ENCODE measurements at regions not wholly inside any gene's neighbourhood (a gene's known extent, or its start where the extent isn't known, plus 50 kb on each side); places are given as distances from the start of the nearest gene placed in this dataset.

- ATAC-seq (no peak), DNase-seq (no peak)
- intact Hi-C loops (cut with DNase I) = no loop called here
- Histone ChIP-seq H3K36me3 (replicated peaks in 1 of 2; ENCODE audit: insufficient read depth in 1 of 2, low read depth in 2 of 2) (no peaks in the 10 kb centered on the region), H3K9me3 (no peaks in the 10 kb centered on the region), H3K27ac (no peak overlapping the region), H3K4me1 (no peaks in the 10 kb centered on the region), H3K27me3 (no peaks in the 10 kb centered on the region), H3K4me3 (no peak overlapping the region)
- TF ChIP-seq POLR2A (IDR thresholded peaks at IDR 0.05) (no peak), CTCF (IDR thresholded peaks at IDR 0.05) (no peak)
- WGBS, 2 donors = 60 to 77% methylated on average over 1 of the region's 1 CpG
These were observed 740.0 kb upstream of the TBX3 start for GRCh38 chr12:115424003-115424402.

DNA sequence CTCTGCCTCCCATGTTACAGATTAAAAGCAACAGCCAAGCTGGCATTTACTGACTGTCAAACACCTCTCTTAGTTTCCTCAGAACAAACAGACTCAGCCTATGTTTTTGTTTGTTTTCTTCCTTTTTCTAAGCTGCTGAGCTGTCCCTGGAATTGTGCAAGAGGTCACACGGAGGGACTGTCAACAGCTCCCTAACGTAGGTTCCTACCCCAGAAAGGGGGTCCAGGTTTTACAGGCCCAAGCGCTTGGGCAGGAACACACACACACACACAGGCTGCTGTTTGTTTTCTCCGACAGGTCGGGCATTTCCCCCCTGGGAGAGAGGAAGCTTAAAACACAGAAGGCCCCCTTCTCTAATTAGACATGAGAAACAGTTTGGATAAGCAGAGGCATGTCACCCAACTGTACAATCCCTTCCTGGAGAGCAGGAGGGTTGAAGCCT lies 739.6 kb upstream of the TBX3 start:
- intact Hi-C loops (cut with DNase I) = no loop called here
- WGBS, 2 donors = 32 to 33% methylated on average over 5 of the region's 5 CpGs
- Histone ChIP-seq H3K9me3 (no peaks in the 10 kb centered on the region), H3K27ac (no peak overlapping the region), H3K4me3 (no peak overlapping the region), H3K27me3 (no peaks in the 10 kb centered on the region), H3K36me3 (replicated peaks in 1 of 2; ENCODE audit: insufficient read depth in 1 of 2, low read depth in 2 of 2) (no peaks in the 10 kb centered on the region), H3K4me1 (no peaks in the 10 kb centered on the region)
- no peak for TF ChIP-seq CTCF (IDR thresholded peaks at IDR 0.05)
- TF ChIP-seq POLR2A (IDR thresholded peaks at IDR 0.05) = no peak
- ATAC-seq (no peak), DNase-seq (no peak)

GRCh38 chr12:115422845-115423545 lies 739.0 kb upstream of the TBX3 start:
- Histone ChIP-seq H3K4me3 (no peak overlapping the region), H3K36me3 (replicated peaks in 1 of 2; ENCODE audit: insufficient read depth in 1 of 2, low read depth in 2 of 2) (no peaks in the 10 kb centered on the region), H3K9me3 (no peaks in the 10 kb centered on the region), H3K27me3 (no peaks in the 10 kb centered on the region), H3K4me1 (no peaks in the 10 kb centered on the region), H3K27ac (no peak overlapping the region)
- DNase-seq (no peak), ATAC-seq (no peak)
- intact Hi-C loops (cut with DNase I) = no loop called here
- TF ChIP-seq CTCF (IDR thresholded peaks at IDR 0.05) (no peak), POLR2A (IDR thresholded peaks at IDR 0.05) (no peak)

- intact Hi-C loops (cut with DNase I) = no loop called here
- no peak overlapping the region for H3K4me3 ChIP-seq
- 30 to 40% methylated on average over 9 of the region's 9 CpGs for WGBS, 2 donors
- no peak overlapping the region for H3K27ac ChIP-seq
- H3K4me1 ChIP-seq = no peaks in the 10 kb centered on the region
- H3K27me3 ChIP-seq = no peaks in the 10 kb centered on the region
- H3K36me3 ChIP-seq (replicated peaks in 1 of 2; ENCODE audit: insufficient read depth in 1 of 2, low read depth in 2 of 2) = no peaks in the 10 kb centered on the region
- ATAC-seq (no peak), DNase-seq (no peak)
- H3K9me3 ChIP-seq = no peaks in the 10 kb centered on the region
- TF ChIP-seq CTCF (IDR thresholded peaks at IDR 0.05) (no peak), POLR2A (IDR thresholded peaks at IDR 0.05) (no peak)
These were observed 738.1 kb upstream of the TBX3 start for GRCh38 chr12:115421796-115422709.
